NCI-H82 (cell line): ENCODE measurements at regions not wholly inside any gene's neighbourhood (a gene's known extent, or its start where the extent isn't known, plus 50 kb on each side); places are given as distances from the start of the nearest gene placed in this dataset.

ENCODE experiments used
- DNase-seq: peaks from one replicate; lab custom pipeline; 2025; lab: John Stamatoyannopoulos, UW

- no peak for DNase-seq
Measured at GRCh38 chr3:162992741-162993140, 1496.1 kb downstream of the OTOL1 start.

- DNase-seq = no peak
Measured at GRCh38 chr3:162994165-162994564, 1497.6 kb downstream of the OTOL1 start.

GRCh38 chr3:162996368-162996767 is 1499.8 kb downstream of the OTOL1 start:
- DNase-seq = no peak

- DNase-seq = no peak
Measured at GRCh38 chr3:162998205-162998604, 1501.6 kb downstream of the OTOL1 start.

- no peak for DNase-seq
Measured at GRCh38 chr3:163011596-163011995, 1515.0 kb downstream of the OTOL1 start.

GRCh38 chr3:163016251-163016650 is 1519.6 kb downstream of the OTOL1 start:
- no peak for DNase-seq

GRCh38 chr3:163018067-163018466 is 1521.5 kb downstream of the OTOL1 start:
- DNase-seq = no peak

GRCh38 chr3:163018664-163019063 is 1522.1 kb downstream of the OTOL1 start:
- DNase-seq = no peak

GRCh38 chr3:163019260-163019659 is 1522.7 kb downstream of the OTOL1 start:
- DNase-seq = peak; percentile 10

GRCh38 chr3:163033652-163034051 is 1537.0 kb downstream of the OTOL1 start:
- DNase-seq = no peak

- DNase-seq = peak; percentile 87
Measured at GRCh38 chr3:163039636-163040035, 1543.0 kb downstream of the OTOL1 start.

- peak; percentile 36 for DNase-seq
Measured at GRCh38 chr3:163043074-163043473, 1546.5 kb downstream of the OTOL1 start.

- no peak for DNase-seq
Measured at GRCh38 chr3:163045945-163046344, 1549.3 kb downstream of the OTOL1 start.

- DNase-seq = no peak
Measured at GRCh38 chr3:163048881-163049280, 1552.3 kb downstream of the OTOL1 start.

GRCh38 chr3:163056874-163057497 is 1560.4 kb downstream of the OTOL1 start:
- DNase-seq = peak; percentile 82

GRCh38 chr3:163058031-163058854 is 1561.6 kb downstream of the OTOL1 start:
- DNase-seq = no peak

- no peak for DNase-seq
Measured at GRCh38 chr3:163071713-163072112, 1575.1 kb downstream of the OTOL1 start.
